ENCODE measurements at regions not wholly inside any gene's neighbourhood (a gene's known extent, or its start where the extent isn't known, plus 50 kb on each side); places are given as distances from the start of the nearest gene placed in this dataset.

DNA sequence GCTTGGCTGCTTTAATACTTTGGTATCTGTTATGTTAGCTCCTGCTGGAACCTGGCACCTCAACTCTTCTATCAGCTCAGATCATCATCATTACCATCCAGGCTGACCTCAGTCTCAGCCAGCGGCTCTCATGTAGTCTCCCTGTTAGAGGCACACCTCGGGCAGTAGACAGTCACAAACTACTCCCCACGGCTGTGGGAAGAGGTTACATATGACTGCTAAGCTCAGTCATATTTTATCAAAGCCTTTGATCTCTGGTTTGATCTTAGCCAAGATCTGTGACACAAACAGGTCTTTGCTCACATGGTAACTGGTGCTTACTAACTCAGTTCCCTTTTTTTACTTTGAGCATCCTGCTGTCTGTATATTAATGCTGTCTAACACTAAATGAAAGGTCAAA, 384.9 kb downstream of the CENPC start:
- no peaks in the 10 kb centered on the region for H3K79me2 ChIP-seq (ENCODE audit: insufficient read depth, low read length)

DNA sequence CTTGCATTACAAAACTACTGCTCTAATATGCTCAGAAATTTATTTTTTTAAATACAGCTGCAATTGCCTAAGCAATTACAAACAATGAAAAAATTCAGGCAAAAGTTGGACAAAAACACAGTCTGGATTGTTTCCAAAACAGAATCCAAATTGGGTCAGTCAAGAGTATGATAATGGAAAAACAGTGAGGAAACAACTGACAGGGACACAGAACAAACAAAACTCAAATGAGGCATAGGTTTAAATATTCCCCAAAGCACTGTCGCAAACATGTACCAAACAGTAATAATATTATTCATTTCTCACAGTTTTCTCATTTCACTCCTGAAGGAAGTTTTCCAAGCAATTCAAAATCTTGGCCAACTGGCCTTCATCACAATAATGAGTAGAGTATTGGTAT, 386.6 kb downstream of the CENPC start:
- in situ Hi-C loops (cut with HindIII; ENCODE audit: extremely low pct_ligation_motif_present, low pct_unique_long_range_greater_than_20kb), result no loop called here
- ATAC-seq, result no peak
- H3K4me2 ChIP-seq (ENCODE audit: low read depth, low read length), result no peak overlapping the region
- intact Hi-C loops (cut with micrococcal nuclease; ENCODE audit: unreplicated experiment), result no loop called here
- H4K20me1 ChIP-seq (ENCODE audit: insufficient read depth, low read length), result no peaks in the 10 kb centered on the region
- CTCF ChIA-PET (ENCODE audit: low intra/inter-chr PET ratio, low total read pairs), result no interaction called here
- no peaks in the 10 kb centered on the region for H3K36me3 ChIP-seq (replicated peaks in 1 of 2; ENCODE audit: control insufficient read depth in 1 of 2, insufficient read depth in 2 of 2, low read length in 2 of 2)
- FAIRE-seq, result no peak
- no peaks in the 10 kb centered on the region for H3K79me2 ChIP-seq (ENCODE audit: insufficient read depth, low read length)
- H3K4me1 ChIP-seq (ENCODE audit: insufficient read depth, low read length), result no peaks in the 10 kb centered on the region
- no TSS peak for BruUV-seq (replicated peaks)
- no peak for DNase-seq (ENCODE audit: low spot score)
- POLR2A ChIA-PET, result no interaction called here
- H3K9me3 ChIP-seq (ENCODE audit: low read length), result no peaks in the 10 kb centered on the region
- no peak overlapping the region for H2AFZ ChIP-seq (ENCODE audit: low read length)
- H3K4me3 ChIP-seq (replicated peaks in 1 of 3; ENCODE audit: insufficient read depth in 1 of 3, low read depth in 2 of 3, low read length in 3 of 3), result no peak overlapping the region
- no peaks in the 10 kb centered on the region for H3K27me3 ChIP-seq (ENCODE audit: control insufficient read depth in 1 of 2, insufficient read depth in 2 of 2, low read length in 2 of 2)
- H3K9ac ChIP-seq (ENCODE audit: insufficient read depth, low read depth, low read length), result no peak overlapping the region
- no peak overlapping the region for H3K27ac ChIP-seq (ENCODE audit: extremely low read length, insufficient read depth, low read length)
- WGBS (ENCODE audit: low lambda C conversion rate), result 8% methylated on average over 1 of the region's 1 CpG
- TF ChIP-seq, protein P1, sequence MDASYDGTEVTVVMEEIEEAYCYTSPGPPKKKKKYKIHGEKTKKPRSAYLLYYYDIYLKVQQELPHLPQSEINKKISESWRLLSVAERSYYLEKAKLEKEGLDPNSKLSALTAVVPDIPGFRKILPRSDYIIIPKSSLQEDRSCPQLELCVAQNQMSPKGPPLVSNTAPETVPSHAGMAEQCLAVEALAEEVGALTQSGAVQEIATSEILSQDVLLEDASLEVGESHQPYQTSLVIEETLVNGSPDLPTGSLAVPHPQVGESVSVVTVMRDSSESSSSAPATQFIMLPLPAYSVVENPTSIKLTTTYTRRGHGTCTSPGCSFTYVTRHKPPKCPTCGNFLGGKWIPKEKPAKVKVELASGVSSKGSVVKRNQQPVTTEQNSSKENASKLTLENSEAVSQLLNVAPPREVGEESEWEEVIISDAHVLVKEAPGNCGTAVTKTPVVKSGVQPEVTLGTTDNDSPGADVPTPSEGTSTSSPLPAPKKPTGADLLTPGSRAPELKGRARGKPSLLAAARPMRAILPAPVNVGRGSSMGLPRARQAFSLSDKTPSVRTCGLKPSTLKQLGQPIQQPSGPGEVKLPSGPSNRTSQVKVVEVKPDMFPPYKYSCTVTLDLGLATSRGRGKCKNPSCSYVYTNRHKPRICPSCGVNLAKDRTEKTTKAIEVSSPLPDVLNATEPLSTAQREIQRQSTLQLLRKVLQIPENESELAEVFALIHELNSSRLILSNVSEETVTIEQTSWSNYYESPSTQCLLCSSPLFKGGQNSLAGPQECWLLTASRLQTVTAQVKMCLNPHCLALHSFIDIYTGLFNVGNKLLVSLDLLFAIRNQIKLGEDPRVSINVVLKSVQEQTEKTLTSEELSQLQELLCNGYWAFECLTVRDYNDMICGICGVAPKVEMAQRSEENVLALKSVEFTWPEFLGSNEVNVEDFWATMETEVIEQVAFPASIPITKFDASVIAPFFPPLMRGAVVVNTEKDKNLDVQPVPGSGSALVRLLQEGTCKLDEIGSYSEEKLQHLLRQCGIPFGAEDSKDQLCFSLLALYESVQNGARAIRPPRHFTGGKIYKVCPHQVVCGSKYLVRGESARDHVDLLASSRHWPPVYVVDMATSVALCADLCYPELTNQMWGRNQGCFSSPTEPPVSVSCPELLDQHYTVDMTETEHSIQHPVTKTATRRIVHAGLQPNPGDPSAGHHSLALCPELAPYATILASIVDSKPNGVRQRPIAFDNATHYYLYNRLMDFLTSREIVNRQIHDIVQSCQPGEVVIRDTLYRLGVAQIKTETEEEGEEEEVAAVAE (CRISPR knock-in tag; IDR thresholded peaks at IDR 0.05; ENCODE audit: borderline replicate concordance), result no peak
- no peak for TF ChIP-seq SSRP1 (CRISPR knock-in tag; IDR thresholded peaks at IDR 0.05)
- no peak for TF ChIP-seq IKZF1 (IDR thresholded peaks at IDR 0.05)
- TF ChIP-seq GATA4 (IDR thresholded peaks at IDR 0.05; ENCODE audit: borderline replicate concordance, low read depth), result no peak
- no peak for TF ChIP-seq NFE2L1 (CRISPR knock-in tag; IDR thresholded peaks at IDR 0.05; ENCODE audit: borderline replicate concordance)
- TF ChIP-seq NR2F6 (IDR thresholded peaks at IDR 0.05), result no peak
- no peak for TF ChIP-seq NR2F6 (CRISPR knock-in tag; IDR thresholded peaks at IDR 0.05)
- no peak for TF ChIP-seq ZNF496 (CRISPR knock-in tag; IDR thresholded peaks at IDR 0.05; ENCODE audit: insufficient replicate concordance)
- TF ChIP-seq ZNF652 (CRISPR knock-in tag; IDR thresholded peaks at IDR 0.05; ENCODE audit: borderline replicate concordance, low read depth), result no peak
- TF ChIP-seq, protein P2, sequence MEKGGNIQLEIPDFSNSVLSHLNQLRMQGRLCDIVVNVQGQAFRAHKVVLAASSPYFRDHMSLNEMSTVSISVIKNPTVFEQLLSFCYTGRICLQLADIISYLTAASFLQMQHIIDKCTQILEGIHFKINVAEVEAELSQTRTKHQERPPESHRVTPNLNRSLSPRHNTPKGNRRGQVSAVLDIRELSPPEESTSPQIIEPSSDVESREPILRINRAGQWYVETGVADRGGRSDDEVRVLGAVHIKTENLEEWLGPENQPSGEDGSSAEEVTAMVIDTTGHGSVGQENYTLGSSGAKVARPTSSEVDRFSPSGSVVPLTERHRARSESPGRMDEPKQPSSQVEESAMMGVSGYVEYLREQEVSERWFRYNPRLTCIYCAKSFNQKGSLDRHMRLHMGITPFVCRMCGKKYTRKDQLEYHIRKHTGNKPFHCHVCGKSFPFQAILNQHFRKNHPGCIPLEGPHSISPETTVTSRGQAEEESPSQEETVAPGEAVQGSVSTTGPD (CRISPR knock-in tag; IDR thresholded peaks at IDR 0.05), result no peak

More for the DNA sequence above, 384.9 kb downstream of the CENPC start:
- H2AFZ ChIP-seq (ENCODE audit: low read length), result no peak overlapping the region
- ChIA-PET POLR2A (no interaction called here), CTCF (ENCODE audit: low intra/inter-chr PET ratio, low total read pairs) (no interaction called here)
- no peaks in the 10 kb centered on the region for H3K36me3 ChIP-seq (replicated peaks in 1 of 2; ENCODE audit: control insufficient read depth in 1 of 2, insufficient read depth in 2 of 2, low read length in 2 of 2)
- DNase-seq (ENCODE audit: low spot score) (no peak), FAIRE-seq (no peak), ATAC-seq (no peak)
- no peaks in the 10 kb centered on the region for H3K27me3 ChIP-seq (ENCODE audit: control insufficient read depth in 1 of 2, insufficient read depth in 2 of 2, low read length in 2 of 2)
- no peaks in the 10 kb centered on the region for H3K4me1 ChIP-seq (ENCODE audit: insufficient read depth, low read length)
- in situ Hi-C loops (cut with HindIII; ENCODE audit: extremely low pct_ligation_motif_present, low pct_unique_long_range_greater_than_20kb) (no loop called here), intact Hi-C loops (cut with micrococcal nuclease; ENCODE audit: unreplicated experiment) (no loop called here)
- no peaks in the 10 kb centered on the region for H3K9me3 ChIP-seq (ENCODE audit: low read length)
- no peak overlapping the region for H3K9ac ChIP-seq (ENCODE audit: insufficient read depth, low read depth, low read length)
- TF ChIP-seq ZNF264 (CRISPR knock-in tag; IDR thresholded peaks at IDR 0.05), result no peak
- TF ChIP-seq HNRNPH1 (optimal IDR thresholded peaks at IDR 0.05; ENCODE audit: low read depth, low read length), result no peak
- TF ChIP-seq SIN3A (IDR thresholded peaks at IDR 0.05; ENCODE audit: borderline replicate concordance, low read depth, low read length), result no peak
- TF ChIP-seq PAX8 (CRISPR knock-in tag; IDR thresholded peaks at IDR 0.05; ENCODE audit: borderline replicate concordance), result no peak
- TF ChIP-seq ZSCAN22 (CRISPR knock-in tag; IDR thresholded peaks at IDR 0.05), result no peak
- TF ChIP-seq ZNF550 (CRISPR knock-in tag; IDR thresholded peaks at IDR 0.05; ENCODE audit: borderline replicate concordance), result no peak
- no peak for TF ChIP-seq TOPORS (CRISPR knock-in tag; IDR thresholded peaks at IDR 0.05)
- TF ChIP-seq GPN1 (CRISPR knock-in tag; IDR thresholded peaks at IDR 0.05; ENCODE audit: borderline replicate concordance), result no peak
- no peak for TF ChIP-seq HOXA3 (CRISPR knock-in tag; IDR thresholded peaks at IDR 0.05)
- no peak for TF ChIP-seq PHF21A (CRISPR knock-in tag; IDR thresholded peaks at IDR 0.05)
- TF ChIP-seq, protein P3, sequence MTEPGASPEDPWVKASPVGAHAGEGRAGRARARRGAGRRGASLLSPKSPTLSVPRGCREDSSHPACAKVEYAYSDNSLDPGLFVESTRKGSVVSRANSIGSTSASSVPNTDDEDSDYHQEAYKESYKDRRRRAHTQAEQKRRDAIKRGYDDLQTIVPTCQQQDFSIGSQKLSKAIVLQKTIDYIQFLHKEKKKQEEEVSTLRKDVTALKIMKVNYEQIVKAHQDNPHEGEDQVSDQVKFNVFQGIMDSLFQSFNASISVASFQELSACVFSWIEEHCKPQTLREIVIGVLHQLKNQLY (CRISPR knock-in tag; IDR thresholded peaks at IDR 0.05), result no peak
- no peak for TF ChIP-seq ASH2L (IDR thresholded peaks at IDR 0.05; ENCODE audit: insufficient read length, low read depth, low read length)
- TF ChIP-seq ZNF446 (CRISPR knock-in tag; IDR thresholded peaks at IDR 0.05), result no peak
- no peaks in the 10 kb centered on the region for H4K20me1 ChIP-seq (ENCODE audit: insufficient read depth, low read length)
- H3K27ac ChIP-seq (ENCODE audit: extremely low read length, insufficient read depth, low read length), result no peak overlapping the region
- H3K4me3 ChIP-seq (replicated peaks in 1 of 3; ENCODE audit: insufficient read depth in 1 of 3, low read depth in 2 of 3, low read length in 3 of 3), result no peak overlapping the region
- 0% methylated on average over 2 of the region's 3 CpGs for WGBS (ENCODE audit: low lambda C conversion rate)
- H3K4me2 ChIP-seq (ENCODE audit: low read depth, low read length), result no peak overlapping the region
- no TSS peak for BruUV-seq (replicated peaks)

All from HepG2 (cell line).